ENCODE measurements at regions not wholly inside any gene's neighbourhood (a gene's known extent, or its start where the extent isn't known, plus 50 kb on each side); places are given as distances from the start of the nearest gene placed in this dataset.

GRCh38 chr18:22346401-22346952, 71.2 kb downstream of the CTAGE1 start:
- no peak for TF ChIP-seq EZH2 (IDR thresholded peaks at IDR 0.05; ENCODE audit: borderline replicate concordance)
- TF ChIP-seq EZH2phosphoT487 (IDR thresholded peaks at IDR 0.05; ENCODE audit: low read depth, severe bottlenecking, unreplicated experiment), result no peak

All from hepatocyte (in vitro differentiated cells).